WTC11 (cell line): ENCODE measurements at regions not wholly inside any gene's neighbourhood (a gene's known extent, or its start where the extent isn't known, plus 50 kb on each side); places are given as distances from the start of the nearest gene placed in this dataset.

ENCODE experiments used
- ATAC-seq: fragments of 200-7000 bp; cut with Tn5 transposase; 2 replicates; pipeline ENCODE4 v1.10.0; 2021; ENCODE audit warnings: mild to moderate bottlenecking, moderate library complexity
- CTCF ChIA-PET: fragments of 300-600 bp; sonication (Branson Sonifier 250); formaldehyde crosslinking; loops from one replicate; lab custom pipeline; 2021; ENCODE audit warnings: antibody characterized with exemption; lab: Charles Lee
- POLR2A ChIA-PET: fragments of 350-600 bp; sonication (Branson Sonifier 250); formaldehyde crosslinking; loops from one replicate; lab custom pipeline; 2021; ENCODE audit warnings: antibody characterized with exemption; lab: Charles Lee
- DNase-seq: peaks from one replicate; pipeline ENCODE4 v3.0.0; 2021; ENCODE audit warnings: low spot score
- H3K27ac Mint-ChIP-seq: 2 replicates; pipeline ENCODE4 v1.8.0; 2021; ENCODE audit warnings: mixed read lengths
- H3K27me3 Mint-ChIP-seq: 2 replicates; pipeline ENCODE4 v1.8.0; 2021; ENCODE audit warnings: low read depth, mild to moderate bottlenecking, moderate library complexity, mixed read lengths
- H3K36me3 Mint-ChIP-seq: 2 replicates; pipeline ENCODE4 v1.8.0; 2021; ENCODE audit warnings: mixed read lengths
- H3K4me1 Mint-ChIP-seq: 2 replicates; pipeline ENCODE4 v1.8.0; 2022; ENCODE audit warnings: mixed read lengths
- H3K4me3 Mint-ChIP-seq: 2 replicates; pipeline ENCODE4 v1.8.0; 2021; ENCODE audit warnings: mild to moderate bottlenecking, moderate library complexity, mixed read lengths
- H3K9me3 Mint-ChIP-seq: 2 replicates; pipeline ENCODE4 v1.8.0; 2021; ENCODE audit warnings: mixed read lengths
- E2F1 ChIP-seq: sonication (generic); formaldehyde crosslinking; IDR thresholded peaks from 2 replicates; pipeline ENCODE4 v1.8.0; 2022; ENCODE audit warnings: mild to moderate bottlenecking, missing genetic modification reagents
- ESRRA ChIP-seq: sonication (generic); formaldehyde crosslinking; IDR thresholded peaks from 2 replicates; pipeline ENCODE4 v1.8.1; 2022; ENCODE audit warnings: mild to moderate bottlenecking, missing genetic modification reagents, borderline replicate concordance
- FOXK1 ChIP-seq: sonication (generic); formaldehyde crosslinking; IDR thresholded peaks from 2 replicates; pipeline ENCODE4 v1.8.0; 2022; ENCODE audit warnings: mild to moderate bottlenecking, moderate library complexity, missing genetic modification reagents
- JUN ChIP-seq: sonication (generic); formaldehyde crosslinking; IDR thresholded peaks from 2 replicates; pipeline ENCODE4 v1.8.0; 2023; ENCODE audit warnings: mild to moderate bottlenecking, missing genetic modification reagents
- KAT7 ChIP-seq: sonication (generic); formaldehyde crosslinking; IDR thresholded peaks from 2 replicates; pipeline ENCODE4 v1.8.1; 2023; ENCODE audit warnings: missing genetic modification reagents, mild to moderate bottlenecking, borderline replicate concordance
- OVOL2 ChIP-seq: fragments of 250-450 bp; sonication (Bioruptor Pico); IDR thresholded peaks from 2 replicates; pipeline ENCODE4 v1.9.0; 2021; ENCODE audit warnings: mild to moderate bottlenecking, borderline replicate concordance
- SMAD4 ChIP-seq: sonication (generic); formaldehyde crosslinking; IDR thresholded peaks from 2 replicates; pipeline ENCODE4 v1.8.0; 2022; ENCODE audit warnings: mild to moderate bottlenecking, missing genetic modification reagents
- ZNF232 ChIP-seq: sonication (generic); formaldehyde crosslinking; IDR thresholded peaks from 2 replicates; pipeline ENCODE4 v1.8.0; 2022; ENCODE audit warnings: mild to moderate bottlenecking, missing genetic modification reagents
- ZNF423 ChIP-seq: fragments of 250-450 bp; sonication (Bioruptor Pico); IDR thresholded peaks from 2 replicates; pipeline ENCODE4 v2.1.2; 2022; ENCODE audit warnings: mild to moderate bottlenecking, moderate library complexity
- TF ChIP-seq, protein P1 (sequence below): fragments of 250-450 bp; sonication (Bioruptor Pico); IDR thresholded peaks from 2 replicates; pipeline ENCODE4 v1.9.0; 2021; ENCODE audit warnings: moderate library complexity, mild to moderate bottlenecking, inconsistent platforms, borderline replicate concordance
- TF ChIP-seq, protein P2 (sequence below): sonication (generic); formaldehyde crosslinking; conservative IDR thresholded peaks from 2 replicates; pipeline ENCODE4 v1.8.1; 2023; ENCODE audit warnings: mild to moderate bottlenecking, low read depth, missing genetic modification reagents, moderate library complexity
- TF ChIP-seq, protein P3 (sequence below): sonication (generic); formaldehyde crosslinking; IDR thresholded peaks from 2 replicates; pipeline ENCODE4 v1.8.1; 2022; ENCODE audit warnings: low read depth, mild to moderate bottlenecking, moderate library complexity, missing genetic modification reagents, borderline replicate concordance
- TF ChIP-seq, protein P4 (sequence below): fragments of 200-600 bp; IDR thresholded peaks from 2 replicates; pipeline ENCODE4 v1.8.0; 2022; ENCODE audit warnings: antibody characterized with exemption

DNA sequence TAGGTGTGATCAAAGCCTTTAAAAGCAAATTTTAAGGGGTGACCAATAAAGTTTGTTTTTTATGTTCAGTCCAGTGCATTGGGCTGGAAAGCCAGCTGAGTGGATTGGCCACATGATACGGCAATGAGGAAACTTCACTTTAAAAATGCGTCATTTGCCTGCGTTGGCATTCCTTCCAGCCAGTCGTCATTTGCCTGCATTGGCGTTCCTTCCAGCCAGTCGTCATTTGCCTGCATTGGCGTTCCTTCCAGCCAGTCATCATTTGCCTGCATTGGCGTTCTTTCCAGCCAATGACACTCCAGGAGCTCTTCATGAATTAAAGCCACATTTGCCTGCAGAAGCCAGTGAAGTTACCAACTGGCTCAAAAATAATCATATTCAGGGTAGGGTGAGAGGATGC lies 378.6 kb downstream of the SMOC2 start:
- ATAC-seq = no peak
- no peak overlapping the region for H3K4me3 Mint-ChIP-seq
- DNase-seq = no peak
- H3K36me3 Mint-ChIP-seq = no peaks in the 10 kb centered on the region
- peaks cover 18% of the 10 kb centered on the region for H3K9me3 Mint-ChIP-seq
- H3K27me3 Mint-ChIP-seq = no peaks in the 10 kb centered on the region
- ChIA-PET CTCF (no interaction called here), POLR2A (no interaction called here)
- TF ChIP-seq JUN (CRISPR knock-in tag) = no peak
- TF ChIP-seq, protein P1, sequence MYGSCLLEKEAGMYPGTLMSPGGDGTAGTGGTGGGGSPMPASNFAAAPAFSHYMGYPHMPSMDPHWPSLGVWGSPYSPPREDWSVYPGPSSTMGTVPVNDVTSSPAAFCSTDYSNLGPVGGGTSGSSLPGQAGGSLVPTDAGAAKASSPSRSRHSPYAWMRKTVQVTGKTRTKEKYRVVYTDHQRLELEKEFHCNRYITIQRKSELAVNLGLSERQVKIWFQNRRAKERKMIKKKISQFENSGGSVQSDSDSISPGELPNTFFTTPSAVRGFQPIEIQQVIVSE = no peak
- TF ChIP-seq, protein P2, sequence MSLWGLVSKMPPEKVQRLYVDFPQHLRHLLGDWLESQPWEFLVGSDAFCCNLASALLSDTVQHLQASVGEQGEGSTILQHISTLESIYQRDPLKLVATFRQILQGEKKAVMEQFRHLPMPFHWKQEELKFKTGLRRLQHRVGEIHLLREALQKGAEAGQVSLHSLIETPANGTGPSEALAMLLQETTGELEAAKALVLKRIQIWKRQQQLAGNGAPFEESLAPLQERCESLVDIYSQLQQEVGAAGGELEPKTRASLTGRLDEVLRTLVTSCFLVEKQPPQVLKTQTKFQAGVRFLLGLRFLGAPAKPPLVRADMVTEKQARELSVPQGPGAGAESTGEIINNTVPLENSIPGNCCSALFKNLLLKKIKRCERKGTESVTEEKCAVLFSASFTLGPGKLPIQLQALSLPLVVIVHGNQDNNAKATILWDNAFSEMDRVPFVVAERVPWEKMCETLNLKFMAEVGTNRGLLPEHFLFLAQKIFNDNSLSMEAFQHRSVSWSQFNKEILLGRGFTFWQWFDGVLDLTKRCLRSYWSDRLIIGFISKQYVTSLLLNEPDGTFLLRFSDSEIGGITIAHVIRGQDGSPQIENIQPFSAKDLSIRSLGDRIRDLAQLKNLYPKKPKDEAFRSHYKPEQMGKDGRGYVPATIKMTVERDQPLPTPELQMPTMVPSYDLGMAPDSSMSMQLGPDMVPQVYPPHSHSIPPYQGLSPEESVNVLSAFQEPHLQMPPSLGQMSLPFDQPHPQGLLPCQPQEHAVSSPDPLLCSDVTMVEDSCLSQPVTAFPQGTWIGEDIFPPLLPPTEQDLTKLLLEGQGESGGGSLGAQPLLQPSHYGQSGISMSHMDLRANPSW = no peak
- H3K27ac Mint-ChIP-seq = no peak overlapping the region
- H3K4me1 Mint-ChIP-seq = peaks cover 14% of the 10 kb centered on the region

- Mint-ChIP-seq H3K4me3 (no peak overlapping the region), H3K27me3 (no peaks in the 10 kb centered on the region), H3K4me1 (no peaks in the 10 kb centered on the region), H3K9me3 (peaks cover 18% of the 10 kb centered on the region), H3K27ac (no peak overlapping the region), H3K36me3 (no peaks in the 10 kb centered on the region)
- ChIA-PET POLR2A (no interaction called here), CTCF (no interaction called here)
- no peak for ATAC-seq
- DNase-seq = no peak
- TF ChIP-seq FOXK1 (CRISPR knock-in tag) (no peak), ZNF423 (CRISPR knock-in tag) (no peak), ESRRA (CRISPR knock-in tag) (no peak), E2F1 (CRISPR knock-in tag) (no peak), OVOL2 (CRISPR knock-in tag) (no peak), JUN (CRISPR knock-in tag) (no peak), KAT7 (CRISPR knock-in tag) (no peak), ZNF232 (CRISPR knock-in tag) (no peak)
- TF ChIP-seq, protein P3, sequence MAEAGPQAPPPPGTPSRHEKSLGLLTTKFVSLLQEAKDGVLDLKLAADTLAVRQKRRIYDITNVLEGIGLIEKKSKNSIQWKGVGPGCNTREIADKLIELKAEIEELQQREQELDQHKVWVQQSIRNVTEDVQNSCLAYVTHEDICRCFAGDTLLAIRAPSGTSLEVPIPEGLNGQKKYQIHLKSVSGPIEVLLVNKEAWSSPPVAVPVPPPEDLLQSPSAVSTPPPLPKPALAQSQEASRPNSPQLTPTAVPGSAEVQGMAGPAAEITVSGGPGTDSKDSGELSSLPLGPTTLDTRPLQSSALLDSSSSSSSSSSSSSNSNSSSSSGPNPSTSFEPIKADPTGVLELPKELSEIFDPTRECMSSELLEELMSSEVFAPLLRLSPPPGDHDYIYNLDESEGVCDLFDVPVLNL = no peak
Measured at GRCh38 chr6:168817558-168818159, 376.7 kb downstream of the SMOC2 start.

- no peak overlapping the region for H3K4me3 Mint-ChIP-seq
- POLR2A ChIA-PET = no interaction called here
- H3K27ac Mint-ChIP-seq = no peak overlapping the region
- no peaks in the 10 kb centered on the region for H3K4me1 Mint-ChIP-seq
- H3K27me3 Mint-ChIP-seq = no peaks in the 10 kb centered on the region
- TF ChIP-seq SMAD4 (CRISPR knock-in tag) = no peak
- TF ChIP-seq, protein P4, sequence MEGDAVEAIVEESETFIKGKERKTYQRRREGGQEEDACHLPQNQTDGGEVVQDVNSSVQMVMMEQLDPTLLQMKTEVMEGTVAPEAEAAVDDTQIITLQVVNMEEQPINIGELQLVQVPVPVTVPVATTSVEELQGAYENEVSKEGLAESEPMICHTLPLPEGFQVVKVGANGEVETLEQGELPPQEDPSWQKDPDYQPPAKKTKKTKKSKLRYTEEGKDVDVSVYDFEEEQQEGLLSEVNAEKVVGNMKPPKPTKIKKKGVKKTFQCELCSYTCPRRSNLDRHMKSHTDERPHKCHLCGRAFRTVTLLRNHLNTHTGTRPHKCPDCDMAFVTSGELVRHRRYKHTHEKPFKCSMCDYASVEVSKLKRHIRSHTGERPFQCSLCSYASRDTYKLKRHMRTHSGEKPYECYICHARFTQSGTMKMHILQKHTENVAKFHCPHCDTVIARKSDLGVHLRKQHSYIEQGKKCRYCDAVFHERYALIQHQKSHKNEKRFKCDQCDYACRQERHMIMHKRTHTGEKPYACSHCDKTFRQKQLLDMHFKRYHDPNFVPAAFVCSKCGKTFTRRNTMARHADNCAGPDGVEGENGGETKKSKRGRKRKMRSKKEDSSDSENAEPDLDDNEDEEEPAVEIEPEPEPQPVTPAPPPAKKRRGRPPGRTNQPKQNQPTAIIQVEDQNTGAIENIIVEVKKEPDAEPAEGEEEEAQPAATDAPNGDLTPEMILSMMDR = peak; percentile 41; the same call in 1 of the 2 replicates
- DNase-seq (peak; percentile 41), ATAC-seq (peak; percentile 77; the same call in 1 of the 2 replicates)
- peaks cover 18% of the 10 kb centered on the region for H3K9me3 Mint-ChIP-seq
- H3K36me3 Mint-ChIP-seq = no peaks in the 10 kb centered on the region
- CTCF ChIA-PET = interaction anchor here (0.6 to 1.2 kb wide), 3 partner anchors 11 to 22 kb away, joined by 3 to 4 read pairs (median 3); no protein-coding TSS in a partner anchor
Measured at GRCh38 chr6:168815229-168815628, 374.2 kb downstream of the SMOC2 start.
